Upper lobe of right lung (tissue), 1 donor: ENCODE measurements at regions not wholly inside any gene's neighbourhood (a gene's known extent, or its start where the extent isn't known, plus 50 kb on each side); places are given as distances from the start of the nearest gene placed in this dataset.

ENCODE experiments used
- ATAC-seq: fragments of 200-7000 bp; cut with Tn5 transposase; one replicate; pipeline ENCODE4 v1.9.1; 2020; ENCODE audit warnings: mild to moderate bottlenecking, moderate library complexity
- DNase-seq: peaks from one replicate; pipeline ENCODE4 v3.0.0-alpha.2; 2020
- H3K27ac ChIP-seq: fragments of 200-600 bp; one replicate; pipeline ENCODE4 v1.8.0; 2022
- H3K27me3 ChIP-seq: fragments of 200-600 bp; one replicate; pipeline ENCODE4 v1.8.0; 2022; ENCODE audit warnings: mild to moderate bottlenecking
- H3K36me3 ChIP-seq: fragments of 200-600 bp; one replicate; pipeline ENCODE4 v1.8.0; 2022
- H3K4me1 ChIP-seq: fragments of 200-600 bp; one replicate; pipeline ENCODE4 v1.8.0; 2022
- H3K4me3 ChIP-seq: fragments of 200-600 bp; one replicate; pipeline ENCODE4 v1.8.0; 2022; ENCODE audit warnings: mild to moderate bottlenecking
- H3K9me3 ChIP-seq: fragments of 200-600 bp; one replicate; pipeline ENCODE4 v1.8.0; 2022
- CTCF ChIP-seq: fragments of 200-600 bp; IDR thresholded peaks from one replicate; pipeline ENCODE4 v1.8.0; 2022; ENCODE audit warnings: antibody characterized with exemption
- intact Hi-C: fragments of 100-400 bp; cut with DNase I; formaldehyde crosslinking; loops from one replicate; pipeline ENCODE4 v1.11.0; 2022
- donor health status: DM: no; HTN: yes; CAD: no; lungs with severe emphysema.

DNA sequence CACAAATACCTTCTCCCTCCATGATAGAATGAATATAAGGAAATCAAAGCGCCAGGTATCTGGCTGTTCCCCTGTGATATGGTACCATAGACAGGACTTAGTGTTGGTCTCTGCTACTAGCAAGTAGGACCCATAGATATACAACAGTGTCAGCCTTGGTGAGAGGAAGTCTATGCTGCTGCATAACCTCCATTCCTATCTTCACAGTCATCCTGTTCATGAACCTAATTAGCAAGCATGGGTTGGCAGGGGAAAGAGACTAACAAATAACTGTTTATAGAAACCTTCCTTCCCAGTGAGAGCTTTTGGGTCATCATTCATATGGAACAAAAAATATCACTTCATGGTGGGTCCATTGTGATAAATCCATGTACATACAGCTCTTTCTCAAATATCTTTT is 188.9 kb upstream of the FAM98A start:
- intact Hi-C loops: no loop called here
- Histone ChIP-seq H3K4me3 (no peak overlapping the region), H3K27me3 (no peaks in the 10 kb centered on the region), H3K9me3 (no peaks in the 10 kb centered on the region), H3K36me3 (no peaks in the 10 kb centered on the region), H3K27ac (no peak overlapping the region), H3K4me1 (no peaks in the 10 kb centered on the region)
- no peak for TF ChIP-seq CTCF
- DNase-seq (no peak), ATAC-seq (no peak)

DNA sequence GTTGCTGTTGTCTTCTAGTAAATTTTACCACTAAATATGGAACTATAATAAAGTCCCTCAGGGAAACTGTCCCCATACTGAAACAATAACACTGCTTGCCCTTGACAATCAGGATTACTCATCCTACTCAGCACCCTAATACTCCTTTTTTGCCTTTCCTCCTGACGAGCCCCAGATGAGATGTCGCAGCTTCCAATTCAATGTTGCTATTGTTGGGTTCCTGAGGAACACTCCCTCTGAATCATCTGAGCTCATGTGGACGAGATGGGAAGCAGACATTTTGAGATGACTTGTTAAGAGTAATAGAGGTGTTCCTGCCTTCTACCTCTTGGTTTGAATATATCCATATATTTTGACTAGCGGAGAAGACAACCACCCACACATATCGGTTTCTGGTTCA is 187.8 kb upstream of the FAM98A start:
- Histone ChIP-seq H3K27me3 (no peaks in the 10 kb centered on the region), H3K9me3 (no peaks in the 10 kb centered on the region), H3K27ac (no peak overlapping the region), H3K4me1 (no peaks in the 10 kb centered on the region), H3K36me3 (no peaks in the 10 kb centered on the region), H3K4me3 (no peak overlapping the region)
- no peak for TF ChIP-seq CTCF
- DNase-seq (no peak), ATAC-seq (no peak)
- intact Hi-C loops: no loop called here

GRCh38 chr2:33785201-33786106 is 186.4 kb upstream of the FAM98A start:
- Histone ChIP-seq H3K27me3 (no peaks in the 10 kb centered on the region), H3K9me3 (no peaks in the 10 kb centered on the region), H3K36me3 (no peaks in the 10 kb centered on the region), H3K27ac (no peak overlapping the region), H3K4me3 (no peak overlapping the region), H3K4me1 (no peaks in the 10 kb centered on the region)
- ATAC-seq: peak; percentile 71
- intact Hi-C loops: no loop called here
- TF ChIP-seq CTCF: no peak
- DNase-seq: no peak

- no peaks in the 10 kb centered on the region for H3K36me3 ChIP-seq
- H3K9me3 ChIP-seq: no peaks in the 10 kb centered on the region
- intact Hi-C loops: no loop called here
- H3K27me3 ChIP-seq: no peaks in the 10 kb centered on the region
- no peak for TF ChIP-seq CTCF
- DNase-seq: no peak
- H3K27ac ChIP-seq: no peak overlapping the region
- no peak overlapping the region for H3K4me3 ChIP-seq
- ATAC-seq: no peak
- H3K4me1 ChIP-seq: no peaks in the 10 kb centered on the region
Measured at GRCh38 chr2:33784488-33784887, 185.4 kb upstream of the FAM98A start.

DNA sequence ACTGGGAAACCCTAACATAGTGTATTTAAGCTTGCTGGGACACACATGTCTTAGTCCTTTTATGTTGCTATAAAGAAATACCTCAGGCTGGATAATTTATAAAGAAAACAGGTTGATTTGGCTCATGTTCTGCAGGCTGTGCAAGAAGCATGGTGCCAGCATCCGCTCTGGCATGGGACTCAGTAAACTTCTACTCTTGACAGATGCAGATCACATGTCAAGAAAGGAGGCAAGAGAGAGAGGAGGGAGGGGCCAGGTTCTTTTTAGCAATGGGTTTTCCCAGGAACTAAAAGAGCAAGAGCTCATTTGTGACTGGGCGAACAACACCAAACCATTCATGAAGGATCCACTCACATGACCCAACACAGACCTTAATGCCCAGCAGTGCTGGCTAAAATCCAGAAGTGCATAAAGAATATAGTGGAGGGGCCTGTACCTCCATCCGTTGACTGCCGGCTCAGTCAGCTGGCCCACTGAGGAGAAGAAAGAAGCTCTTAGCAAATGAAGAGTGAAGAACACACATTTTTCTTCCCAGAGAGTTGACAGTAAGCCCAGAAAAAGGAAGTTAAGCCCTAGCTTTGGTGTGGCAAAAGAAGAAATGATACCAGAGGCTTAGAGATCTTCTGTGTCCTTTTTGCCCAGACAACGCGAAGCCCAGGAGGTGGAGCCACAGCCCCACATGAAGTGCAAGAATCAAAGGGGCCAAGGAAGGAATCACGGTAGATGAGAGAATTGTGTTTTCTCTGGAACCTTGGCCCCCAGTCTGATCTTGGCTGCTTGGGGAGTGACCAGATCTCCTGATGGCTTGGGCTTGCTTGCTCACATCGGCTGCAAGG is 183.5 kb upstream of the FAM98A start:
- H3K4me1 ChIP-seq: no peaks in the 10 kb centered on the region
- intact Hi-C loops: no loop called here
- TF ChIP-seq CTCF: no peak
- ATAC-seq (peak; percentile 63), DNase-seq (no peak)
- H3K9me3 ChIP-seq: no peaks in the 10 kb centered on the region
- H3K4me3 ChIP-seq: no peak overlapping the region
- H3K36me3 ChIP-seq: no peaks in the 10 kb centered on the region
- H3K27me3 ChIP-seq: no peaks in the 10 kb centered on the region
- no peak overlapping the region for H3K27ac ChIP-seq
